H1 (cell line): ENCODE measurements at regions not wholly inside any gene's neighbourhood (a gene's known extent, or its start where the extent isn't known, plus 50 kb on each side); places are given as distances from the start of the nearest gene placed in this dataset.
A peak's percentile ranks its signal among the peaks of the same experiment; 100 is the strongest.

Experiments used
- CTCF ChIA-PET: fragments of 300-600 bp; sonication (Branson Sonifier 250); formaldehyde crosslinking; loops from one replicate; lab custom pipeline; 2021; ENCODE audit not compliant: partially characterized antibody; lab: Charles Lee
- POLR2A ChIA-PET: fragments of 300-600 bp; sonication (Branson Sonifier 250); formaldehyde crosslinking; loops from one replicate; lab custom pipeline; 2021; ENCODE audit warnings: inconsistent platforms; ENCODE audit not compliant: partially characterized antibody; lab: Charles Lee
- DNase-seq, 2 experiments: peaks; one replicate each; pipeline versions ENCODE4 v3.0.0 to v3.0.0-alpha.2; 2010 to 2022; ENCODE audit warnings: low spot score in 2 of 2, low read depth in 1 of 2, mixed read lengths in 1 of 2
- FAIRE-seq: peaks from 2 replicates; lab custom pipeline; 2011; peaks lifted over from hg19 to GRCh38; lab: Jason Lieb, UNC
- H2AFZ ChIP-seq: 2 replicates; pipeline ENCODE4 v1.8.1; 2012; ENCODE audit warnings: low read length, inconsistent platforms
- H2AK5ac ChIP-seq: 2 replicates; pipeline ENCODE4 v1.6.1; 2013; ENCODE audit warnings: low read depth, low read length
- H2BK120ac ChIP-seq: replicated peaks from 2 replicates; pipeline ENCODE3; 2013; ENCODE audit warnings: low read depth, low read length, inconsistent platforms
- H2BK12ac ChIP-seq: 2 replicates; pipeline ENCODE4 v1.6.1; 2013; ENCODE audit warnings: low read depth, low read length
- H2BK15ac ChIP-seq: 2 replicates; pipeline ENCODE4 v1.6.1; 2013; ENCODE audit warnings: low read length
- H2BK20ac ChIP-seq: 2 replicates; pipeline ENCODE4 v1.6.1; 2013; ENCODE audit warnings: low read length
- H2BK5ac ChIP-seq: 2 replicates; pipeline ENCODE4 v1.6.1; 2013; ENCODE audit warnings: low read depth, low read length
- H3K14ac ChIP-seq: 2 replicates; pipeline ENCODE4 v1.6.1; 2013; ENCODE audit warnings: inconsistent platforms; ENCODE audit not compliant: insufficient read length
- H3K18ac ChIP-seq: 2 replicates; pipeline ENCODE4 v1.6.1; 2013; ENCODE audit warnings: low read length; ENCODE audit errors: extremely low read depth
- H3K23ac ChIP-seq: 2 replicates; pipeline ENCODE4 v1.6.1; 2013; ENCODE audit warnings: inconsistent platforms; ENCODE audit not compliant: insufficient read length
- H3K23me2 ChIP-seq: 2 replicates; pipeline ENCODE4 v1.6.1; 2013; ENCODE audit warnings: low read depth, low read length
- H3K27ac ChIP-seq: 2 replicates; pipeline ENCODE4 v1.6.1; 2011; ENCODE audit warnings: low read depth, low read length, inconsistent platforms
- H3K27me3 ChIP-seq, 4 experiments: replicated peaks in 1 of 4; 1 replicate in 1 of 4; 2 replicates in 3 of 4; pipeline versions ENCODE4 v1.6.1 to v1.8.1; 2011 to 2013; ENCODE audit warnings: low read length in 3 of 4, mild to moderate bottlenecking in 3 of 4, inconsistent platforms in 2 of 4, mixed read lengths in 2 of 4, moderate library complexity in 1 of 4; ENCODE audit not compliant: control insufficient read depth in 3 of 4, insufficient read depth in 3 of 4; ENCODE audit errors: extremely low read depth in 1 of 4
- H3K36me3 ChIP-seq, 4 experiments: 2 replicates each; pipeline versions ENCODE4 v1.6.1 to v1.8.1; 2011 to 2013; ENCODE audit warnings: mild to moderate bottlenecking in 4 of 4, low read length in 3 of 4, moderate library complexity in 2 of 4, control low read depth in 1 of 4, inconsistent platforms in 1 of 4; ENCODE audit not compliant: insufficient read depth in 4 of 4, control insufficient read depth in 2 of 4
- H3K4ac ChIP-seq: replicated peaks from 2 replicates; pipeline ENCODE3; 2013; ENCODE audit warnings: low read length, low read depth, mixed read lengths, inconsistent platforms; ENCODE audit not compliant: insufficient read length
- H3K4me1 ChIP-seq, 4 experiments: replicated peaks in 1 of 4; 1 replicate in 1 of 4; 2 replicates in 3 of 4; pipeline versions ENCODE4 v1.6.1 to v1.8.1; 2011 to 2013; ENCODE audit warnings: low read length in 3 of 4, inconsistent platforms in 2 of 4, mixed read lengths in 1 of 4; ENCODE audit not compliant: insufficient read depth in 4 of 4, control insufficient read depth in 3 of 4
- H3K4me2 ChIP-seq, 2 experiments: 2 replicates each; pipeline versions ENCODE4 v1.6.1 to v1.8.1; 2011 to 2013; ENCODE audit warnings: low read depth in 2 of 2, low read length in 2 of 2, control low read depth in 1 of 2, inconsistent platforms in 1 of 2, mild to moderate bottlenecking in 1 of 2; ENCODE audit not compliant: insufficient read depth in 1 of 2
- H3K4me3 ChIP-seq, 4 experiments: fragments of 200-600, 300-600 bp in 1 of 4; sonication (generic), shearing (Covaris generic), sonication (Bioruptor Twin) in 1 of 4; 2 replicates each; pipeline versions ENCODE4 v1.5.1 to v1.8.1; 2011 to 2016; ENCODE audit warnings: low read length in 4 of 4, low read depth in 3 of 4, control low read depth in 2 of 4, inconsistent platforms in 2 of 4, mild to moderate bottlenecking in 2 of 4, mixed read lengths in 1 of 4, moderate library complexity in 1 of 4; ENCODE audit not compliant: insufficient read depth in 2 of 4; ENCODE audit errors: extremely low read depth in 1 of 4
- H3K56ac ChIP-seq: replicated peaks from 2 replicates; pipeline ENCODE3; 2013; ENCODE audit warnings: low read depth, mild to moderate bottlenecking, mixed read lengths, low read length, inconsistent platforms; ENCODE audit not compliant: insufficient read length
- H3K79me1 ChIP-seq: 2 replicates; pipeline ENCODE4 v1.6.1; 2013; ENCODE audit warnings: low read depth, low read length, control low read depth
- H3K79me2 ChIP-seq, 2 experiments: 2 replicates each; pipeline versions ENCODE4 v1.6.1 to v1.8.1; 2012 to 2013; ENCODE audit warnings: low read length in 2 of 2, mild to moderate bottlenecking in 2 of 2, inconsistent platforms in 1 of 2; ENCODE audit not compliant: insufficient read depth in 2 of 2, control insufficient read depth in 1 of 2
- H3K9ac ChIP-seq, 4 experiments: replicated peaks in 1 of 4; 1 replicate in 1 of 4; 2 replicates in 3 of 4; pipeline versions ENCODE4 v1.6.1 to v1.8.1; 2011 to 2013; ENCODE audit warnings: low read depth in 3 of 4, low read length in 3 of 4, control low read depth in 2 of 4, mild to moderate bottlenecking in 2 of 4, moderate library complexity in 2 of 4, inconsistent platforms in 1 of 4; ENCODE audit errors: extremely low read depth in 1 of 4
- H3K9me3 ChIP-seq, 2 experiments: 2 replicates each; pipeline versions ENCODE4 v1.6.1 to v1.8.1; 2012 to 2013; ENCODE audit warnings: mild to moderate bottlenecking in 2 of 2, moderate library complexity in 2 of 2, control low read depth in 1 of 2, inconsistent platforms in 1 of 2, low read depth in 1 of 2, low read length in 1 of 2, mixed read lengths in 1 of 2; ENCODE audit not compliant: insufficient read depth in 2 of 2
- H4K20me1 ChIP-seq, 2 experiments: replicated peaks in 1 of 2; 2 replicates each; pipeline versions ENCODE3 to v1.8.1; 2011 to 2013; ENCODE audit warnings: inconsistent platforms in 2 of 2, low read length in 2 of 2, mild to moderate bottlenecking in 1 of 2; ENCODE audit not compliant: insufficient read depth in 2 of 2, control insufficient read depth in 1 of 2
- H4K5ac ChIP-seq: 2 replicates; pipeline ENCODE4 v1.6.1; 2013; ENCODE audit warnings: low read length, low read depth, mixed read lengths, inconsistent platforms; ENCODE audit not compliant: insufficient read length
- H4K8ac ChIP-seq: 2 replicates; pipeline ENCODE4 v1.8.0; 2013; ENCODE audit warnings: mild to moderate bottlenecking, moderate library complexity, low read length, inconsistent platforms; ENCODE audit not compliant: insufficient read depth; ENCODE audit errors: extremely low read depth
- H4K91ac ChIP-seq: replicated peaks from 2 replicates; pipeline ENCODE3; 2013; ENCODE audit warnings: low read length, mixed read lengths, inconsistent platforms; ENCODE audit not compliant: insufficient read length
- ASH2L ChIP-seq: fragments of 200-600, 300-600 bp; sonication (generic); IDR thresholded peaks from one replicate; pipeline ENCODE4 v1.7.1; 2017; ENCODE audit warnings: low read length
- BACH1 ChIP-seq: IDR thresholded peaks from 2 replicates; pipeline ENCODE4 v1.6.1; 2012; ENCODE audit warnings: low read length, improper control_type of control experiment
- BCL11A ChIP-seq, 2 experiments: IDR thresholded peaks; one replicate each; pipeline ENCODE4 v1.6.1; 2011; ENCODE audit warnings: low read depth in 2 of 2, low read length in 2 of 2, mild to moderate bottlenecking in 2 of 2
- CBX5 ChIP-seq: fragments of 300-800, 300-1000 bp; sonication (generic); IDR thresholded peaks from 2 replicates; pipeline ENCODE4 v1.7.1; 2016; ENCODE audit warnings: antibody characterized with exemption, low read length, low read depth
- CHD2 ChIP-seq: IDR thresholded peaks from 2 replicates; pipeline ENCODE4 v1.6.1; 2012; ENCODE audit warnings: low read length, improper control_type of control experiment
- CREB1 ChIP-seq: IDR thresholded peaks from 2 replicates; pipeline ENCODE4 v1.6.1; 2012; ENCODE audit warnings: inconsistent platforms
- GABPA ChIP-seq: IDR thresholded peaks from 2 replicates; pipeline ENCODE4 v1.6.1; 2011; ENCODE audit warnings: mild to moderate bottlenecking, low read length, moderate library complexity, borderline replicate concordance; ENCODE audit not compliant: insufficient read depth
- HDAC2 ChIP-seq, 2 experiments: fragments of 300-600 bp in 1 of 2; sonication (generic) in 1 of 2; IDR thresholded peaks; 2 replicates each; pipeline ENCODE4 v1.6.1; 2011 to 2012; ENCODE audit warnings: low read depth in 2 of 2, low read length in 2 of 2, mild to moderate bottlenecking in 2 of 2, moderate library complexity in 2 of 2, borderline replicate concordance in 1 of 2, inconsistent platforms in 1 of 2
- HDAC6 ChIP-seq: IDR thresholded peaks from one replicate; pipeline ENCODE4 v1.7.1; 2012; ENCODE audit warnings: low read depth, mild to moderate bottlenecking, inconsistent platforms, low read length, moderate library complexity
- KDM5A ChIP-seq: fragments of 200-600 bp; IDR thresholded peaks from 2 replicates; pipeline ENCODE4 v1.7.1; 2012; ENCODE audit warnings: mild to moderate bottlenecking, low read length, inconsistent platforms, mixed read lengths
- MAFK ChIP-seq: IDR thresholded peaks from 2 replicates; pipeline ENCODE4 v1.6.1; 2012; ENCODE audit warnings: low read depth, mild to moderate bottlenecking, improper control_type of control experiment, low read length
- RAD21 ChIP-seq, 2 experiments: IDR thresholded peaks in 1 of 2; conservative IDR thresholded peaks in 1 of 2; 2 replicates each; pipeline ENCODE4 v1.6.1; 2011; ENCODE audit warnings: low read depth in 2 of 2, low read length in 2 of 2, improper control_type of control experiment in 1 of 2, inconsistent platforms in 1 of 2, mild to moderate bottlenecking in 1 of 2, moderate library complexity in 1 of 2
- SIN3A ChIP-seq, 2 experiments: IDR thresholded peaks in 1 of 2; conservative IDR thresholded peaks in 1 of 2; 2 replicates each; pipeline ENCODE4 v1.6.1; 2011 to 2012; ENCODE audit warnings: low read length in 2 of 2, improper control_type of control experiment in 1 of 2, low read depth in 1 of 2, mild to moderate bottlenecking in 1 of 2
- TEAD4 ChIP-seq: IDR thresholded peaks from 2 replicates; pipeline ENCODE4 v1.6.1; 2012; ENCODE audit warnings: low read depth, low read length, inconsistent platforms, mixed read lengths
- WGBS, 2 experiments: shearing (Covaris generic) in 1 of 2; methylation state at CpG; one replicate each; pipeline versions ENCODE4 v1.1.6 to v1.1.7; 2013 to 2015; ENCODE audit warnings: low lambda C conversion rate in 2 of 2, mixed read lengths in 2 of 2, inconsistent platforms in 1 of 2, low coverage in 1 of 2, missing lambda C conversion rate in 1 of 2; ENCODE audit not compliant: insufficient replicate concordance in 2 of 2, insufficient coverage in 1 of 2, insufficient read length in 1 of 2; ENCODE audit errors: extremely low coverage in 1 of 2, missing lambda C conversion rate in 1 of 2; 5-methylcytosine and 5-hydroxymethylcytosine counted together
- TF ChIP-seq, protein P1 (sequence below): IDR thresholded peaks from 2 replicates; pipeline ENCODE4 v1.6.1; 2012; ENCODE audit warnings: inconsistent platforms

DNA sequence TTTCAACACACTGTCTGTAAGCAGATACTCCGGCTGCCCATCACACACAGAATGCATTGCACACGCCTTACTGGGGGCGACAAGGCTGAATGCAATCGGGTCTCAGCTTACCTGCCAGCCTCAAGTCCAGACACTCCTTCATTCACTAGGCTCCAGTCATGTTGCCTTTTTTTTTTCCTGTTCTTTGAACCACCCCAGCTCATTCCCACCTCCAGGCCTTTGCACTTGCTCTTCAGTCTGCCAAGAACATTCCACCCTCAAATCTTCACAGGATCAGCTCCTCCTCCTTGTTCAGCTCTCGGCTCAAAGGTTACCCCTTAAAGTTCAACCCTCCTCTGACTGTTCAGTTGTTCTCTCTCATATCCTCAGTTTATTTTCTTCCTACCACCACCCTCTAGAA lies 181.9 kb upstream of the ESRRG start:
- Histone ChIP-seq H2BK15ac (no peak overlapping the region; the same call in 1 of the 2 replicates), H3K79me2 (no peaks in the 10 kb centered on the region), H3K27ac (no peak overlapping the region), H3K79me1 (no peaks in the 10 kb centered on the region), H2BK5ac (no peak overlapping the region), H2BK20ac (no peak overlapping the region), H2BK12ac (no peak overlapping the region), H4K5ac (no peak overlapping the region), H2AFZ (no peak overlapping the region), H3K9me3 (no peaks in the 10 kb centered on the region), H3K4me3 (no peak overlapping the region), H3K27me3 (no peaks in the 10 kb centered on the region), H4K20me1 (no peaks in the 10 kb centered on the region), H3K4me1 (no peaks in the 10 kb centered on the region), H3K23me2 (no peaks in the 10 kb centered on the region; the same call in 1 of the 2 replicates), H4K91ac (no peak overlapping the region), H3K14ac (peak overlapping the region; percentile 98), H3K4me2 (no peak overlapping the region), H3K56ac (no peak overlapping the region), H3K18ac (no peak overlapping the region; the same call in 1 of the 2 replicates), H3K23ac (no peak overlapping the region), H2BK120ac (no peak overlapping the region), H3K4ac (no peak overlapping the region), H4K8ac (no peak overlapping the region), H2AK5ac (no peak overlapping the region), H3K9ac (no peak overlapping the region), H3K36me3 (no peaks in the 10 kb centered on the region)
- FAIRE-seq, result no peak
- WGBS, 2 experiments, result 95% methylated on average over 5 of the region's 5 CpGs; no CpG with 5 or more reads in 1 of the 2 experiments
- POLR2A ChIA-PET, result no interaction called here
- DNase-seq, result no peak
- CTCF ChIA-PET, result no interaction called here
- TF ChIP-seq TEAD4, result no peak
- TF ChIP-seq RAD21 (IDR thresholded peaks at IDR 0.05 in 1 of 2, conservative IDR thresholded peaks at IDR 0.05 in 1 of 2; ENCODE audit: low read depth in 2 of 2, low read length in 2 of 2), result no peak
- no peak for TF ChIP-seq CHD2
- no peak for TF ChIP-seq BCL11A (IDR thresholded peaks at IDR 0.05; ENCODE audit: low read depth in 2 of 2, low read length in 2 of 2)
- no peak for TF ChIP-seq ASH2L
- TF ChIP-seq, protein P1, sequence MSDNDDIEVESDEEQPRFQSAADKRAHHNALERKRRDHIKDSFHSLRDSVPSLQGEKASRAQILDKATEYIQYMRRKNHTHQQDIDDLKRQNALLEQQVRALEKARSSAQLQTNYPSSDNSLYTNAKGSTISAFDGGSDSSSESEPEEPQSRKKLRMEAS, result no peak
- no peak for TF ChIP-seq KDM5A
- TF ChIP-seq HDAC6, result no peak
- no peak for TF ChIP-seq CBX5
- TF ChIP-seq CREB1, result no peak
- TF ChIP-seq BACH1, result no peak
- no peak for TF ChIP-seq HDAC2 (IDR thresholded peaks at IDR 0.05; ENCODE audit: borderline replicate concordance in 1 of 2, low read depth in 2 of 2, low read length in 2 of 2)
- TF ChIP-seq MAFK, result no peak
- no peak for TF ChIP-seq GABPA
- no peak for TF ChIP-seq SIN3A (conservative IDR thresholded peaks at IDR 0.05 in 1 of 2, IDR thresholded peaks at IDR 0.05 in 1 of 2; ENCODE audit: low read depth in 1 of 2, low read length in 2 of 2)
